WTC11 (cell line): ENCODE measurements at regions not wholly inside any gene's neighbourhood (a gene's known extent, or its start where the extent isn't known, plus 50 kb on each side); places are given as distances from the start of the nearest gene placed in this dataset.

Experiments
- AR ChIP-seq: fragments of 250-450 bp; sonication (Bioruptor Pico); IDR thresholded peaks from 2 replicates; pipeline ENCODE4 v1.9.0; 2021; ENCODE audit warnings: mild to moderate bottlenecking
- ARID4B ChIP-seq: sonication (generic); formaldehyde crosslinking; IDR thresholded peaks from 2 replicates; pipeline ENCODE4 v1.8.0; 2023; ENCODE audit warnings: missing genetic modification reagents, mild to moderate bottlenecking, borderline replicate concordance
- CBFB ChIP-seq: sonication (generic); formaldehyde crosslinking; IDR thresholded peaks from 2 replicates; pipeline ENCODE4 v1.8.1; 2022; ENCODE audit warnings: mild to moderate bottlenecking, low read depth, missing genetic modification reagents
- CREB1 ChIP-seq: sonication (generic); formaldehyde crosslinking; IDR thresholded peaks from 2 replicates; pipeline ENCODE4 v1.8.0; 2023; ENCODE audit warnings: mild to moderate bottlenecking, missing genetic modification reagents
- CREM ChIP-seq: sonication (generic); formaldehyde crosslinking; IDR thresholded peaks from 2 replicates; pipeline ENCODE4 v1.8.1; 2022; ENCODE audit warnings: mild to moderate bottlenecking, missing genetic modification reagents, moderate library complexity
- CTCF ChIP-seq: fragments of 200-600 bp; IDR thresholded peaks from 2 replicates; pipeline ENCODE4 v1.8.0; 2022; ENCODE audit warnings: antibody characterized with exemption
- ESRRA ChIP-seq: sonication (generic); formaldehyde crosslinking; IDR thresholded peaks from 2 replicates; pipeline ENCODE4 v1.8.1; 2022; ENCODE audit warnings: mild to moderate bottlenecking, missing genetic modification reagents, borderline replicate concordance
- MAX ChIP-seq: sonication (generic); formaldehyde crosslinking; IDR thresholded peaks from 2 replicates; pipeline ENCODE4 v1.8.0; 2022; ENCODE audit warnings: mild to moderate bottlenecking, missing genetic modification reagents
- NFYB ChIP-seq: sonication (generic); formaldehyde crosslinking; conservative IDR thresholded peaks from 2 replicates; pipeline ENCODE4 v1.8.0; 2022; ENCODE audit warnings: low read depth, missing genetic modification reagents
- NR1H2 ChIP-seq: sonication (generic); formaldehyde crosslinking; IDR thresholded peaks from 2 replicates; pipeline ENCODE4 v1.9.0; 2021; ENCODE audit warnings: mild to moderate bottlenecking, moderate library complexity, missing genetic modification reagents
- TCF7 ChIP-seq: sonication (generic); formaldehyde crosslinking; IDR thresholded peaks from 2 replicates; pipeline ENCODE4 v1.8.0; 2022; ENCODE audit warnings: mild to moderate bottlenecking, low read depth, missing genetic modification reagents, moderate library complexity
- USF2 ChIP-seq: sonication (generic); formaldehyde crosslinking; IDR thresholded peaks from 2 replicates; pipeline ENCODE4 v1.8.1; 2023; ENCODE audit warnings: mild to moderate bottlenecking, missing genetic modification reagents, moderate library complexity
- ZNF121 ChIP-seq: sonication (generic); formaldehyde crosslinking; IDR thresholded peaks from 2 replicates; pipeline ENCODE4 v1.8.0; 2023; ENCODE audit warnings: missing genetic modification reagents

GRCh38 chr4:111542056-111542455 lies 603.2 kb upstream of the FAM241A start:
- TF ChIP-seq CREB1 (CRISPR knock-in tag) (no peak), MAX (CRISPR knock-in tag) (no peak), ARID4B (CRISPR knock-in tag) (no peak), CTCF (no peak), ESRRA (CRISPR knock-in tag) (no peak), NFYB (CRISPR knock-in tag) (no peak), ZNF121 (CRISPR knock-in tag) (no peak), CREM (CRISPR knock-in tag) (no peak), CBFB (CRISPR knock-in tag) (no peak), TCF7 (CRISPR knock-in tag) (no peak), USF2 (CRISPR knock-in tag) (no peak), NR1H2 (CRISPR knock-in tag) (no peak), AR (CRISPR knock-in tag) (no peak)
